ENCODE measurements at regions not wholly inside any gene's neighbourhood (a gene's known extent, or its start where the extent isn't known, plus 50 kb on each side); places are given as distances from the start of the nearest gene placed in this dataset.

DNA sequence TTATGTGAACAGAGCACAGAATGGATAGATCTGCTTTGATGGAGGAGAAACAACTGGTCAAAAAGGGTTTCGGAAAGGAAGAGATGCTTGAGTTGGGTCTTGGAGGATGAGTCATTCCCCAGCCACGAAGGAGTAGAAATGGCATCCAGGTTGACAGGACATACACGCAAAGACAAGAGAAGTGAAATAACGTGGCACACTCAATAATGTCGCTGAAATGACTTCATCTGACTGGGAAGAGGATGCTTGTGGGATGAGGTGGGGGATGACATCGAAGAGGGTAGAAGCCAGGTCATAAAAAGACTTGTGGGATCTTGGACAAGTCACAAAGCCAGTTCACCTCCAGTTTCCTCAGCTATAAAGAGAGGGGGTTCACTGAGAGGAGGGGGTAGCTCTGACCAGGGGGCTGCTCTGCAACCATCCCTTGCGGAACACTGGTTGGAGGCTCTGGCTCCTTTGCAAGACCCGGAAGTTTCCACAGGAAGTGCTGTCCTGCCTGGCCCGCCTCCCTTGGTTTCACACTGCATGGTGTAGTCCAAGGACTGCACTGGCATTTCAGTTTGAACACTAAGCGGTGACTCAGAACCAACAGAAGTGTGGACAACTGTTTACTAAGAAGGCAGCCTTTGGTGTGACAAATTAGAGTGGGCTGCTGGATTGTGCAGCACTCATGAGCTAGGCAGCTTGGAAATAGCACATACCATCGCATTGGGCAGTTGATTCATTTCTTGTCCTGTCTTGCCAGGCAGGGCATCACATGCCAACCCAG, 189.9 kb upstream of the ADO start:
- TF ChIP-seq, protein P1, sequence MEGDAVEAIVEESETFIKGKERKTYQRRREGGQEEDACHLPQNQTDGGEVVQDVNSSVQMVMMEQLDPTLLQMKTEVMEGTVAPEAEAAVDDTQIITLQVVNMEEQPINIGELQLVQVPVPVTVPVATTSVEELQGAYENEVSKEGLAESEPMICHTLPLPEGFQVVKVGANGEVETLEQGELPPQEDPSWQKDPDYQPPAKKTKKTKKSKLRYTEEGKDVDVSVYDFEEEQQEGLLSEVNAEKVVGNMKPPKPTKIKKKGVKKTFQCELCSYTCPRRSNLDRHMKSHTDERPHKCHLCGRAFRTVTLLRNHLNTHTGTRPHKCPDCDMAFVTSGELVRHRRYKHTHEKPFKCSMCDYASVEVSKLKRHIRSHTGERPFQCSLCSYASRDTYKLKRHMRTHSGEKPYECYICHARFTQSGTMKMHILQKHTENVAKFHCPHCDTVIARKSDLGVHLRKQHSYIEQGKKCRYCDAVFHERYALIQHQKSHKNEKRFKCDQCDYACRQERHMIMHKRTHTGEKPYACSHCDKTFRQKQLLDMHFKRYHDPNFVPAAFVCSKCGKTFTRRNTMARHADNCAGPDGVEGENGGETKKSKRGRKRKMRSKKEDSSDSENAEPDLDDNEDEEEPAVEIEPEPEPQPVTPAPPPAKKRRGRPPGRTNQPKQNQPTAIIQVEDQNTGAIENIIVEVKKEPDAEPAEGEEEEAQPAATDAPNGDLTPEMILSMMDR (IDR thresholded peaks at IDR 0.05) = no peak
- no peak for TF ChIP-seq POLR2A (IDR thresholded peaks at IDR 0.05)

Measured in right lobe of liver (tissue), 4 donors.